Esophagus squamous epithelium (tissue), 5 donors: ENCODE measurements at regions not wholly inside any gene's neighbourhood (a gene's known extent, or its start where the extent isn't known, plus 50 kb on each side); places are given as distances from the start of the nearest gene placed in this dataset.

Source experiments
- DNase-seq: peaks from one replicate; lab custom pipeline; 2025; lab: John Stamatoyannopoulos, UW
- H3K27ac ChIP-seq, 4 donors: fragments of 200-600 bp; sonication (generic); one replicate each; pipeline ENCODE4 v1.5.1; 2016 to 2019; ENCODE audit warnings: mild to moderate bottlenecking in 1 of 4
- H3K27me3 ChIP-seq, 4 donors: fragments of 200-600 bp; sonication (generic); 1 replicate in 3 of 4; 2 replicates in 1 of 4; pipeline versions ENCODE4 v1.5.1 to v1.6.0; 2017 to 2021; ENCODE audit warnings: antibody characterized with exemption in 1 of 4
- H3K36me3 ChIP-seq, 3 donors: fragments of 200-600 bp; sonication (generic); one replicate each; pipeline ENCODE4 v1.5.1; 2016 to 2019
- H3K4me1 ChIP-seq, 3 donors: fragments of 200-600 bp; sonication (generic); one replicate each; pipeline ENCODE4 v1.5.1; 2017 to 2019
- H3K4me3 ChIP-seq, 4 donors: fragments of 200-600 bp; sonication (generic); 1 replicate in 3 of 4; 2 replicates in 1 of 4; pipeline ENCODE4 v1.5.1; 2016 to 2019; ENCODE audit warnings: mild to moderate bottlenecking in 2 of 4, moderate library complexity in 1 of 4
- H3K9me3 ChIP-seq, 3 donors: fragments of 200-600 bp; sonication (generic); one replicate each; pipeline ENCODE4 v1.5.1; 2016 to 2019
- POLR2A ChIP-seq, 4 donors: fragments of 450-650 bp; IDR thresholded peaks; one replicate each; pipeline ENCODE4 v1.6.1; 2017; ENCODE audit warnings: antibody characterized with exemption in 4 of 4, mild to moderate bottlenecking in 4 of 4, moderate library complexity in 3 of 4
- WGBS, 2 donors: methylation state at CpG; one replicate each; pipeline ENCODE4 v1.1.5; 2018; 5-methylcytosine and 5-hydroxymethylcytosine counted together
- intact Hi-C: fragments of 100-400 bp; cut with DNase I; formaldehyde crosslinking; loops from one replicate; pipeline ENCODE4 v1.15.0; 2022
- TF ChIP-seq, protein P1 (sequence below), 6 experiments: fragments of 450-650 bp in 4 of 6; fragments of 200-600 bp in 2 of 6; sonication (generic) in 2 of 6; IDR thresholded peaks; one replicate each; pipeline ENCODE4 v1.5.1; 2016 to 2019; ENCODE audit warnings: antibody characterized with exemption in 6 of 6, mild to moderate bottlenecking in 4 of 6, moderate library complexity in 4 of 6
- donor health status: DM: yes; HTN: yes; CAD: no.

- 77 to 82% methylated on average over 2 of the region's 2 CpGs for WGBS, 2 donors
- intact Hi-C loops: no loop called here
- no peak for DNase-seq
Measured at GRCh38 chr5:82794876-82795275, 282.3 kb downstream of the TMEM167A start.

DNA sequence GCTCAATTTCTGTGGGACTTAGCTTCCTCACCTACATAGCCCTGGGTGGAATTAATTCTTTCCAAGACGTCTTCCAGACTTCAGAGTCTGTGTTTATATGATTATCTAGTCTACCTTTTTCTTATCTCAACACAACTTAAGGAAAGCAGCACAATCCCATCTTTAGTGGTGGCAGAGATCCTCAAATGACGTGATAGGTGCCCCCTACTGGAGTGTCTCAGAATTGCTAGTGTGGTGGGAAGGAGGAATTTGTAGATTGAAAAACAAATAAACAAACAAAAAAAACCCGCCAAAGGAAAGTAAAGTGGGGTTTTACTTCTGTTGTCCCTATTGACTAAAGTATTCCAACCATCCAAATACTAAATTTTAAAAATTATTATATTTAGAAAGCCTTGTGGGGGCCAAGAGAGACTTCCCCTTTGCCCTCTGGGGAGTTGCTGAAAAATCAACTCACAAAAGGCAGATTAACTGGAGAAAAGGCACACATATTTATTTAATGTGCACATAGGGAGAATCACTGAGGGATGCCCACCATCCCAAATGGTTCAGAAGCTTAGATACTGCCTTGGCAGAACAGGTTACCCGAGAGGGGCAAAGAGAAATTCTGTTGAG, 283.3 kb downstream of the TMEM167A start:
- intact Hi-C loops: no loop called here

More at GRCh38 chr5:82794876-82795275, 282.3 kb downstream of the TMEM167A start:
- H3K36me3 ChIP-seq: no peaks in the 10 kb centered on the region
- H3K4me1 ChIP-seq: no peaks in the 10 kb centered on the region
- H3K27me3 ChIP-seq: no peaks in the 10 kb centered on the region
- no peak overlapping the region for H3K27ac ChIP-seq
- TF ChIP-seq, protein P1, sequence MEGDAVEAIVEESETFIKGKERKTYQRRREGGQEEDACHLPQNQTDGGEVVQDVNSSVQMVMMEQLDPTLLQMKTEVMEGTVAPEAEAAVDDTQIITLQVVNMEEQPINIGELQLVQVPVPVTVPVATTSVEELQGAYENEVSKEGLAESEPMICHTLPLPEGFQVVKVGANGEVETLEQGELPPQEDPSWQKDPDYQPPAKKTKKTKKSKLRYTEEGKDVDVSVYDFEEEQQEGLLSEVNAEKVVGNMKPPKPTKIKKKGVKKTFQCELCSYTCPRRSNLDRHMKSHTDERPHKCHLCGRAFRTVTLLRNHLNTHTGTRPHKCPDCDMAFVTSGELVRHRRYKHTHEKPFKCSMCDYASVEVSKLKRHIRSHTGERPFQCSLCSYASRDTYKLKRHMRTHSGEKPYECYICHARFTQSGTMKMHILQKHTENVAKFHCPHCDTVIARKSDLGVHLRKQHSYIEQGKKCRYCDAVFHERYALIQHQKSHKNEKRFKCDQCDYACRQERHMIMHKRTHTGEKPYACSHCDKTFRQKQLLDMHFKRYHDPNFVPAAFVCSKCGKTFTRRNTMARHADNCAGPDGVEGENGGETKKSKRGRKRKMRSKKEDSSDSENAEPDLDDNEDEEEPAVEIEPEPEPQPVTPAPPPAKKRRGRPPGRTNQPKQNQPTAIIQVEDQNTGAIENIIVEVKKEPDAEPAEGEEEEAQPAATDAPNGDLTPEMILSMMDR (IDR thresholded peaks at IDR 0.05): no peak
- TF ChIP-seq POLR2A (IDR thresholded peaks at IDR 0.05): no peak
- H3K4me3 ChIP-seq: no peak overlapping the region
- H3K9me3 ChIP-seq: no peaks in the 10 kb centered on the region

DNA sequence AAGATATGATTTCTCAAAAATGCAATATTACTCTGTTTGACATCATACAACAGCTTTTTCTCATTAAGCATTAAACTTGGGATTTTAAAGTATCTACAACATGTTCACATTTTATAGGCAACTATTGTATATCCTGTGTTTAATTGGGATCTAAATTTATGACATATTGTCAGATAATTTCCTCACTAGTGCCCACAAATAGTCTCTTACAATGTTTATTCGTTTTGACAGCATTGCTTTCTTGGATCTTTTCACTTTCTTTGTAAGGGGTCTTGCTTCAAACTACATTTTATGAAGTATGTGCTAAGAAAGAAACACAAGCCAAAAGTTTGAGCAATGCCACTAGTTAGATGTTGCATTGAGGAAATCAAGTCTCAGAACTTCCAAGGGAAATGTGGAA, 285.1 kb downstream of the TMEM167A start:
- DNase-seq: no peak
- TF ChIP-seq, protein P1 (IDR thresholded peaks at IDR 0.05): no peak
- no peak for TF ChIP-seq POLR2A (IDR thresholded peaks at IDR 0.05)
- H3K27ac ChIP-seq: no peak overlapping the region
- H3K27me3 ChIP-seq: no peaks in the 10 kb centered on the region
- 32 to 42% methylated on average over 1 of the region's 1 CpG for WGBS, 2 donors
- H3K36me3 ChIP-seq: no peaks in the 10 kb centered on the region
- H3K9me3 ChIP-seq: no peaks in the 10 kb centered on the region
- H3K4me3 ChIP-seq: no peak overlapping the region
- H3K4me1 ChIP-seq: no peaks in the 10 kb centered on the region
- intact Hi-C loops: no loop called here

More for the DNA sequence above, 283.3 kb downstream of the TMEM167A start:
- DNase-seq: no peak
- Histone ChIP-seq H3K27ac (no peak overlapping the region), H3K36me3 (no peaks in the 10 kb centered on the region), H3K4me3 (no peak overlapping the region), H3K27me3 (no peaks in the 10 kb centered on the region), H3K4me1 (no peaks in the 10 kb centered on the region), H3K9me3 (no peaks in the 10 kb centered on the region)
- WGBS, 2 donors: 39 to 44% methylated on average over 4 of the region's 4 CpGs
- TF ChIP-seq POLR2A (IDR thresholded peaks at IDR 0.05): no peak
- TF ChIP-seq, protein P1 (IDR thresholded peaks at IDR 0.05): peak in 5 of 6 experiments; percentile 15 to 50 (median 39)

DNA sequence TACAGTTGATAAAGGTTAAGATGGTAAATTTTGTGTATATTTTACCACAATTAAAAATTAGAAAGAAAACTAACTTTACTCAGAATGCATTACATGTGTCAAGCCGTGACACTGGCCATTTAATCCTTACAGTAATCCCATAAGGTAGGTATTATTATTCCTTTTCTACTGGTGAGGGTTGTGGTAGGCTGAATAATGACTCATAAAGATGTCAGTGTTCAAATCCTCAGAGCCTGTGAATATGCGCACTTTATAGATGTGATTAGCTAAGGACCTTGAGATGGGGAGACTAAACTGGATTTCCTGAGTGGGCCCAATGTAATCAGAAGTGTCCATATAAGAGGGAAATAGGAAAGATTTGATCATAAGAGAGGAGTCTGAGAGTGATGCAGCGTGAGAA, 288.1 kb downstream of the TMEM167A start:
- no peaks in the 10 kb centered on the region for H3K9me3 ChIP-seq
- no peak for TF ChIP-seq POLR2A (IDR thresholded peaks at IDR 0.05)
- TF ChIP-seq, protein P1 (IDR thresholded peaks at IDR 0.05): no peak
- intact Hi-C loops: no loop called here
- no peak overlapping the region for H3K27ac ChIP-seq
- no peaks in the 10 kb centered on the region for H3K27me3 ChIP-seq
- WGBS, 2 donors: 72 to 78% methylated on average over 3 of the region's 3 CpGs
- no peak overlapping the region for H3K4me3 ChIP-seq
- no peak for DNase-seq
- no peaks in the 10 kb centered on the region for H3K4me1 ChIP-seq
- no peaks in the 10 kb centered on the region for H3K36me3 ChIP-seq

DNA sequence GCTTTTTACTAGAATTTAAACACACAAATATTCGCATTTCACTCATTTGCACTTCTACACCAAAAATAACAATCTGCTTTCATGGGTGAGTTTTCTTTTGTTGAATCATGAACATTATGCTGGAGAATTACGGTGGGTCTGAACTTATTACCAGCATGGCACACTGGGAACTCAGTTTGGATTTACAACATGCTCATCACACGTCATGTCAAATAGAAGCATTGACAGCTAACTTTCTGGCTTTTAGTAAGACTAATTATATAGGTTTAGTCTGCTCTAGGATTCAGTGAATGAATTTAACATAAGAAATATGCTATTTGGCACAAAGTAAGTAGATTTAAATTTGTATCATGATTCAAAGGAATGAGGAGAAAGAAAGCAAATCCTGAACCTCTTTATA, 290.4 kb downstream of the TMEM167A start:
- 80 to 89% methylated on average over 3 of the region's 3 CpGs for WGBS, 2 donors
- Histone ChIP-seq H3K4me3 (no peak overlapping the region), H3K27me3 (no peaks in the 10 kb centered on the region), H3K36me3 (no peaks in the 10 kb centered on the region), H3K9me3 (no peaks in the 10 kb centered on the region), H3K4me1 (no peaks in the 10 kb centered on the region), H3K27ac (no peak overlapping the region)
- no peak for DNase-seq
- TF ChIP-seq, protein P1 (IDR thresholded peaks at IDR 0.05): no peak
- TF ChIP-seq POLR2A (IDR thresholded peaks at IDR 0.05): no peak
- intact Hi-C loops: no loop called here
